Glutamatergic neuron (in vitro differentiated cells): ENCODE measurements at regions not wholly inside any gene's neighbourhood (a gene's known extent, or its start where the extent isn't known, plus 50 kb on each side); places are given as distances from the start of the nearest gene placed in this dataset.

Source experiments
- DNase-seq: peaks from one replicate; pipeline ENCODE4 v3.0.0; 2022
- H3K27ac Mint-ChIP-seq: one replicate; pipeline ENCODE4 v1.8.0; 2020; ENCODE audit warnings: mild to moderate bottlenecking, mixed read lengths, inconsistent platforms; ENCODE audit not compliant: unreplicated experiment
- H3K27me3 Mint-ChIP-seq: one replicate; pipeline ENCODE4 v1.8.0; 2020; ENCODE audit warnings: mild to moderate bottlenecking, moderate library complexity, mixed read lengths, inconsistent platforms; ENCODE audit not compliant: unreplicated experiment
- H3K36me3 Mint-ChIP-seq: one replicate; pipeline ENCODE4 v1.8.0; 2020; ENCODE audit warnings: mild to moderate bottlenecking, mixed read lengths, inconsistent platforms; ENCODE audit not compliant: unreplicated experiment
- H3K4me1 Mint-ChIP-seq: one replicate; pipeline ENCODE4 v1.8.0; 2020; ENCODE audit warnings: mild to moderate bottlenecking, low read depth, mixed read lengths, inconsistent platforms; ENCODE audit not compliant: unreplicated experiment
- H3K4me3 Mint-ChIP-seq: one replicate; pipeline ENCODE4 v1.8.0; 2020; ENCODE audit warnings: mild to moderate bottlenecking, mixed read lengths, inconsistent platforms; ENCODE audit not compliant: unreplicated experiment
- H3K9me3 Mint-ChIP-seq: one replicate; pipeline ENCODE4 v1.8.0; 2020; ENCODE audit warnings: mild to moderate bottlenecking, moderate library complexity, mixed read lengths, inconsistent platforms; ENCODE audit not compliant: unreplicated experiment
- TF ChIP-seq, protein P1 (sequence below): fragments of 200-600 bp; sonication (generic); IDR thresholded peaks from one replicate; pipeline ENCODE4 v1.5.0; 2021; ENCODE audit not compliant: partially characterized antibody, unreplicated experiment

DNA sequence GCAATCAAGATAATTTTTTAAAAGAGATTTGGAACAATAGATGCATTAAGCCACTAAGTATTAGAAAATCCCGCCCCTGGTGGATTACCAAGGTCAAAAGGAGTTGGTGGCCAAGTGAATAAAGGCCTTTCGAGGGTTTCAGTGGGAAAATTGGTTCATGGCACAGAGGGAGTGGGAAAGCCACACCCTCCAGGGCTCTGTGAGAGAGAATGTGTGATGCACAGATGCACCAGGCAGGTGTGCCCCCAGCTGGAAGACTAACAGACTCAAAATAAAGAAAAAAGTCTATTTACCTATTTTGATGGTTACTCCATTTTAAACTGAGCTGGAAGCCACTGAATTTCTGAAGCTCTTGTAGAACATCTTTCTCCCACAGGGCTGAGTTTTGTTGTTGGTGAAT lies 278.0 kb downstream of the DRD1 start:
- Mint-ChIP-seq H3K27me3 (peaks cover 2% of the 10 kb centered on the region), H3K27ac (no peak overlapping the region), H3K4me3 (no peak overlapping the region)

DNA sequence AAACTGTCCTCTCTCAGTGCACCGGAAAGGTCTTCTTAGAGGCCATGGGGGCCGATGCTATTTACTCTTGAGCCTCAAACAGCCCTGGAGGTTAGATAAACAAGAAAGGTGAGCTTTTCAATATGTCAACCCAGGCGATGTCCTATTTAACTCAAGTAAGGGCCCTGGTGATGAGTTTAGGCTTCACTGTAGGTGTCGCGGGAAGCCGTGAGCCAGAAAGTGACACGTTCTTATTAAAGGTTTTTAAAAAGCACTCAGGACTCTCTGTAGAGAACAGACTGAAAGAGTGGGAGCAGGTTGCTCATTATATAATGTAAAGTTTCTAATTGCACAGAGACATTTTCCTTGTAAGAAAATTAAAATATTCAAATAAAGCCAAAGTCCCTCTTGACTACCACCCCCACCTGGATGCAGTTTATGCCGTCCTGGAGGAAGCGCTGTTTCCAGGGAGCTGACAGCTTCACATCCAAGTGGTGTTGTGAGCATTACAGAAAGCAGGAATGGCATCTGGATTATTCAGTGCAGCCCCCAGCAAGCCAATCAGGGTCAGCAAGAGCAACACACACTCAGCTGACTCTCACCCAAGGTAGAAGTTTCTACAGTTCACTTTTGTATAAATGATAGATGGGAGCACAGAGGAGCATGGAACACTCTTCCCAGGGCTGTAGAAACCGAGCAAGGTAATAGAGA lies 280.3 kb downstream of the DRD1 start:
- no peaks in the 10 kb centered on the region for H3K4me1 Mint-ChIP-seq
- no peak overlapping the region for H3K4me3 Mint-ChIP-seq
- H3K9me3 Mint-ChIP-seq, result peaks cover 2% of the 10 kb centered on the region
- H3K27ac Mint-ChIP-seq, result no peak overlapping the region
- DNase-seq, result no peak
- peaks cover 2% of the 10 kb centered on the region for H3K27me3 Mint-ChIP-seq
- no peaks in the 10 kb centered on the region for H3K36me3 Mint-ChIP-seq
- TF ChIP-seq, protein P1, sequence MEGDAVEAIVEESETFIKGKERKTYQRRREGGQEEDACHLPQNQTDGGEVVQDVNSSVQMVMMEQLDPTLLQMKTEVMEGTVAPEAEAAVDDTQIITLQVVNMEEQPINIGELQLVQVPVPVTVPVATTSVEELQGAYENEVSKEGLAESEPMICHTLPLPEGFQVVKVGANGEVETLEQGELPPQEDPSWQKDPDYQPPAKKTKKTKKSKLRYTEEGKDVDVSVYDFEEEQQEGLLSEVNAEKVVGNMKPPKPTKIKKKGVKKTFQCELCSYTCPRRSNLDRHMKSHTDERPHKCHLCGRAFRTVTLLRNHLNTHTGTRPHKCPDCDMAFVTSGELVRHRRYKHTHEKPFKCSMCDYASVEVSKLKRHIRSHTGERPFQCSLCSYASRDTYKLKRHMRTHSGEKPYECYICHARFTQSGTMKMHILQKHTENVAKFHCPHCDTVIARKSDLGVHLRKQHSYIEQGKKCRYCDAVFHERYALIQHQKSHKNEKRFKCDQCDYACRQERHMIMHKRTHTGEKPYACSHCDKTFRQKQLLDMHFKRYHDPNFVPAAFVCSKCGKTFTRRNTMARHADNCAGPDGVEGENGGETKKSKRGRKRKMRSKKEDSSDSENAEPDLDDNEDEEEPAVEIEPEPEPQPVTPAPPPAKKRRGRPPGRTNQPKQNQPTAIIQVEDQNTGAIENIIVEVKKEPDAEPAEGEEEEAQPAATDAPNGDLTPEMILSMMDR, result no peak

More for the DNA sequence above, 278.0 kb downstream of the DRD1 start:
- DNase-seq, result no peak
- Mint-ChIP-seq H3K4me1 (no peaks in the 10 kb centered on the region), H3K36me3 (no peaks in the 10 kb centered on the region), H3K9me3 (no peaks in the 10 kb centered on the region)
- TF ChIP-seq, protein P1, result no peak

DNA sequence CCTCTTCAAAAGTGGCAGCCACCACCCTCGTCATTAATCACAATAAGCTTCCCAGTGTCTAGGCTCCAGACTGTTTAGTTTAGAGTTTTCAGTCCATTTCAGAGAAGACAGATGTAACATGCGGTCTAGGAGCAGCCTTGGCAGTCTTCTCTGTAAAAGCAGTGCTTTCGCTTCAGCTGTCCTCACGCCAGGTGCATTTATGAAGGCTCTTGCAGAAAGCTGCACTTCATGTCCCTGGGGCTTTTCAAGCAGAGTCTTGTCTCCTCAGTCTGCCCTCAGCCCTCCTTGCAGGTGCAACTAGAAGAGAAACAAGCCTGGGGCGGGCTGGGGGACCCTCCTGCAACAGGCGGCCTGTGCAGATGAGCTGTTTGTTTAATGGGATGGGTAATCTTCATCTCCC lies 281.9 kb downstream of the DRD1 start:
- peaks cover 2% of the 10 kb centered on the region for H3K27me3 Mint-ChIP-seq

GRCh38 chr5:175159956-175160355 lies 284.0 kb downstream of the DRD1 start:
- Mint-ChIP-seq H3K4me3 (no peak overlapping the region), H3K36me3 (no peaks in the 10 kb centered on the region), H3K4me1 (no peaks in the 10 kb centered on the region), H3K27me3 (no peaks in the 10 kb centered on the region), H3K27ac (no peak overlapping the region), H3K9me3 (peaks cover 2% of the 10 kb centered on the region)
- no peak for DNase-seq
- TF ChIP-seq, protein P1, result no peak

More for the DNA sequence above, 281.9 kb downstream of the DRD1 start:
- Mint-ChIP-seq H3K9me3 (peaks cover 2% of the 10 kb centered on the region), H3K36me3 (no peaks in the 10 kb centered on the region), H3K27ac (no peak overlapping the region), H3K4me3 (no peak overlapping the region), H3K4me1 (no peaks in the 10 kb centered on the region)
- TF ChIP-seq, protein P1, result no peak
- no peak for DNase-seq

GRCh38 chr5:175148636-175149172 lies 295.3 kb downstream of the DRD1 start:
- H3K27ac Mint-ChIP-seq, result no peak overlapping the region
- H3K9me3 Mint-ChIP-seq, result peaks cover 3% of the 10 kb centered on the region
- no peak for DNase-seq
- H3K4me1 Mint-ChIP-seq, result no peaks in the 10 kb centered on the region
- TF ChIP-seq, protein P1, result no peak
- peaks cover 3% of the 10 kb centered on the region for H3K27me3 Mint-ChIP-seq
- H3K36me3 Mint-ChIP-seq, result peaks cover 5% of the 10 kb centered on the region
- no peak overlapping the region for H3K4me3 Mint-ChIP-seq
